Islet of Langerhans (tissue), 1 donor: ENCODE measurements at regions not wholly inside any gene's neighbourhood (a gene's known extent, or its start where the extent isn't known, plus 50 kb on each side); places are given as distances from the start of the nearest gene placed in this dataset.

ENCODE experiments used
- FAIRE-seq: peaks from one replicate; lab custom pipeline; 2011; peaks lifted over from hg19 to GRCh38; lab: Jason Lieb, UNC

- FAIRE-seq: no peak
These were observed 615.7 kb upstream of the SALL1 start for GRCh38 chr16:51766739-51767138.

- FAIRE-seq: no peak
These were observed 612.1 kb upstream of the SALL1 start for GRCh38 chr16:51763072-51763661.

GRCh38 chr16:51762081-51762996 lies 611.3 kb upstream of the SALL1 start:
- FAIRE-seq: no peak

GRCh38 chr16:51761001-51761400 lies 609.9 kb upstream of the SALL1 start:
- FAIRE-seq: no peak

GRCh38 chr16:51759999-51760398 lies 608.9 kb upstream of the SALL1 start:
- FAIRE-seq: no peak

GRCh38 chr16:51759329-51759728 lies 608.3 kb upstream of the SALL1 start:
- no peak for FAIRE-seq

GRCh38 chr16:51757921-51758479 lies 606.9 kb upstream of the SALL1 start:
- no peak for FAIRE-seq

- no peak for FAIRE-seq
These were observed 606.4 kb upstream of the SALL1 start for GRCh38 chr16:51757505-51757904.

GRCh38 chr16:51757124-51757470 lies 606.0 kb upstream of the SALL1 start:
- FAIRE-seq: no peak

- FAIRE-seq: no peak
These were observed 605.5 kb upstream of the SALL1 start for GRCh38 chr16:51756447-51757123.

GRCh38 chr16:51755577-51756355 lies 604.7 kb upstream of the SALL1 start:
- FAIRE-seq: no peak

- no peak for FAIRE-seq
These were observed 604.0 kb upstream of the SALL1 start for GRCh38 chr16:51755039-51755501.

GRCh38 chr16:51753467-51754127 lies 602.5 kb upstream of the SALL1 start:
- FAIRE-seq: no peak

- FAIRE-seq: no peak
These were observed 601.4 kb upstream of the SALL1 start for GRCh38 chr16:51752438-51752995.

- FAIRE-seq: no peak
These were observed 596.3 kb upstream of the SALL1 start for GRCh38 chr16:51747329-51747728.

- FAIRE-seq: no peak
These were observed 583.1 kb upstream of the SALL1 start for GRCh38 chr16:51734220-51734619.

- FAIRE-seq: no peak
These were observed 582.1 kb upstream of the SALL1 start for GRCh38 chr16:51733181-51733580.

- FAIRE-seq: no peak
These were observed 580.1 kb upstream of the SALL1 start for GRCh38 chr16:51731160-51731559.

GRCh38 chr16:51723036-51723724 lies 572.1 kb upstream of the SALL1 start:
- no peak for FAIRE-seq

GRCh38 chr16:51722467-51722866 lies 571.4 kb upstream of the SALL1 start:
- no peak for FAIRE-seq

- no peak for FAIRE-seq
These were observed 568.3 kb upstream of the SALL1 start for GRCh38 chr16:51719376-51719775.
